H1 (cell line): ENCODE measurements at regions not wholly inside any gene's neighbourhood (a gene's known extent, or its start where the extent isn't known, plus 50 kb on each side); places are given as distances from the start of the nearest gene placed in this dataset.

Source experiments
- ATF2 ChIP-seq: IDR thresholded peaks from 2 replicates; pipeline ENCODE4 v1.6.1; 2012; ENCODE audit warnings: low read length, inconsistent platforms
- BCL11A ChIP-seq, 2 experiments: IDR thresholded peaks; one replicate each; pipeline ENCODE4 v1.6.1; 2011; ENCODE audit warnings: low read depth in 2 of 2, low read length in 2 of 2, mild to moderate bottlenecking in 2 of 2
- CEBPB ChIP-seq: IDR thresholded peaks from 2 replicates; pipeline ENCODE4 v1.6.1; 2012; ENCODE audit warnings: low read depth, low read length
- CHD2 ChIP-seq: IDR thresholded peaks from 2 replicates; pipeline ENCODE4 v1.6.1; 2012; ENCODE audit warnings: low read length, improper control_type of control experiment
- CTCF ChIP-seq, 3 experiments: IDR thresholded peaks; 1 replicate in 2 of 3; 2 replicates in 1 of 3; pipeline versions ENCODE4 v1.5.1 to v1.6.1; 2011; ENCODE audit warnings: low read length in 3 of 3, mild to moderate bottlenecking in 3 of 3, inconsistent platforms in 2 of 3, low read depth in 1 of 3, moderate library complexity in 1 of 3; ENCODE audit not compliant: insufficient read depth in 1 of 3; ENCODE audit errors: control extremely low read depth in 1 of 3
- POLR2A ChIP-seq, 2 experiments: IDR thresholded peaks; 1 replicate in 1 of 2; 2 replicates in 1 of 2; pipeline ENCODE4 v1.6.1; 2011; ENCODE audit warnings: low read depth in 2 of 2, low read length in 2 of 2, mild to moderate bottlenecking in 2 of 2; ENCODE audit errors: control extremely low read depth in 1 of 2
- TBP ChIP-seq: IDR thresholded peaks from 2 replicates; pipeline ENCODE4 v1.6.1; 2011; ENCODE audit warnings: low read depth, low read length, improper control_type of control experiment
- USF2 ChIP-seq: IDR thresholded peaks from 2 replicates; pipeline ENCODE4 v1.6.1; 2011; ENCODE audit warnings: low read length, improper control_type of control experiment

- TF ChIP-seq TBP, result no peak
- TF ChIP-seq POLR2A (IDR thresholded peaks at IDR 0.05; ENCODE audit: control extremely low read depth in 1 of 2, low read depth in 2 of 2, low read length in 2 of 2), result no peak
- peak in 2 of 3 experiments; percentile 4 to 9; a peak in 1 of 4 replicates for TF ChIP-seq CTCF (IDR thresholded peaks at IDR 0.05; ENCODE audit: control extremely low read depth in 1 of 3, insufficient read depth in 1 of 3, low read depth in 1 of 3, low read length in 3 of 3)
- TF ChIP-seq CHD2, result no peak
- no peak for TF ChIP-seq BCL11A (IDR thresholded peaks at IDR 0.05; ENCODE audit: low read depth in 2 of 2, low read length in 2 of 2)
- TF ChIP-seq USF2, result no peak
- TF ChIP-seq ATF2, result no peak
- TF ChIP-seq CEBPB, result no peak
These were observed 109.2 kb upstream of the NPY2R start for GRCh38 chr4:155099231-155099630.
